ENCODE measurements at regions not wholly inside any gene's neighbourhood (a gene's known extent, or its start where the extent isn't known, plus 50 kb on each side); places are given as distances from the start of the nearest gene placed in this dataset.

DNA sequence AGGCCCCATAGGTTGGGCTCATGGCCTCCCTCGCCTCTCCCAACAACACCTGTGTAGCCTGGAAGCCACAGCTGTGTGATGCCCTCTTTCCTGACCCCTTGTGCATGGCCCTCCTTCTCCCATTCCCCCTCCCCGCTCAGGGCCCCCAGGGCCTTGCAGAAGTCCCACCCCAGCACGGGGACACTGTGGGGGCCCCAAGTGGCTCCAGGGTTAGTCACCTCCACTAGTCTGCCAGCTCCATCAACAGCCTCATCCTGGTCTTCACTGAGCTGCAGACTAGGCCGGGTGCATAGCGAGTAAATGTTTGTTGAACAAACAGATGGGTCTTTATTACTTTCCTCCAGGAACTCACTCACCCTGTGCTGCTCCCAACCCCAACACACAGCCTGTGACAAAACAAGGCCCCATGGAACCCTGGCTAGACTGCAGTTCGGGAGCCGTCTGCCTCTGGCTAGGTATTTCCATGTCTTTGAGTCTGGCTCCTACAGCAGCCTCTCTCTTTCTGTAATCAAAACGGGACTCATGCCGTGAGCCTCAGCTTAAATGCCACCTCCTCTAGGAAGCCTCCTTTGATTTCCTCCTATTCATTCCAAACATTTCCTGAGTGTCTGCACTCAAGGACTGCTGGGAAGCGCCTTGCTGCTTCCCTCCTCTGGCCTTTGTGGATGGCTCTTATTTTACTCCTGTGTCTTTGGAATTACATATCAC, 109.9 kb upstream of the ID2 start:
- DNase-seq = no peak

DNA sequence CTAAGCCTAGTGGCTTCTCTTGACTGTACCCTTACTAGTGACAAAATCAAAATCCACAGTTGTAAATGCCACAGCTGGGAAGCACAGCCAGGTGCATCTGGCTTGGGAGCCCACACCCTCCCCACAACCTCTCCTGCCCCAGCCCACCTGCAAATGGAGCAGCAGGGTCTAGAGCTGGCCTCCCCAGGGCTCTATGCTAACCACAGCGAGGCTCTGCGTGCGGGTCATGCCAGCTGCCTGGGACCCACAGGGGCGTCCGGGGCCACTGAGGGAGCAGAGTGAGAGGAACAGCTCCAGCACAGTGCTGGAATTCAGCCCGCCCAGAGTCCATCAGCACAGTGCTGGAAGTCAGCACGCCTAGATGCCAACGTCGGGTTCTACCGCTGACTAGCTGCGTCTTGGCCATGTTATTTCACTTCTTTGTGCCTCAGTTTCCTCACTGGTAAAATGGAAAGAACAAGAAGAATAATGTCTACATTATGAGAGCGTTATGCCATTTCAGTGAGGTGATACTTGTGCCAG, 109.1 kb upstream of the ID2 start:
- DNase-seq = no peak

- DNase-seq = no peak
Observed at GRCh38 chr2:8573234-8573941, 108.5 kb upstream of the ID2 start.

- no peak for DNase-seq
Observed at GRCh38 chr2:8573942-8574195, 108.0 kb upstream of the ID2 start.

DNA sequence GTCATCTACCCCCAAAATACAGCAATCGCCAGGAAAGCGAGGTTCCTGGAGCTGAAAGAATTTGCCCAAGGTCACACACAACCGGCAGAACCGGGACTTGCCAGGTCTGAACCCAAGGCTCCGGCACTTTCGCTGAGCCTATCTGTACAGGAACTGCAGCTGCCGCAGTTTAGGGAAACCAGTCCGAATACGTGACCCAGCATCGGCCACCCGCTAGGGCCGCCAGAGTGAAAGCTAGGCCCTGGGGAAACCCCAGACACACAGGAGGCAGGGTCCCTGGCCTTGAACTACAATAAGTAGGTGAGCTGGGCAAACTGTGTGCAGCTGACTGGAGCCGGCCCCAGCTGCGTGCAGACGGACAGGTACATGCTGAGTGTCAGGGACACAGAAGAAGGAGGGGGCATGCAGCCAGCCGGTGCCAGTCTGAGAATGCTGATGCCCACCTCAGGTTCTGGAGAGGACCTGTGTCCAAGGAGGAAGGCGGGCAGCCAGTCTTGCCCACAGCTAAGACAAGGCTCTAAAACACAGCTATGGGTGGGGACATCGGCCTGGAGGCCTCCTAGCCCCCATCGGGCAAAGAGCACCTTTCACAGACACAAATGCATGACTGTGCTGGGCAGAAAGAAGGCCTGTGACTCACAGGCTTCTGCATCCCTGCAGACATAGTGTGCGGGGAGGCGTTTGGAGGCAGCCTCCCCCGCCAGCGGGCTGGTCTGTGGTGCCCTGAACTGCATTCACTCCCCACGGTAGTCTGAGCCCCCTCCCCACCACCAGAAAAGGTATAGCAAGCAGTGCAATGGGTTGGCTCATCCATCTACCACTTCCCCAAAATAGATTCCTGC, 107.4 kb upstream of the ID2 start:
- no peak for DNase-seq

- peak in 4 of 5 donors; percentile 19 to 32 (median 26) for DNase-seq
Observed at GRCh38 chr2:8575038-8575833, 106.6 kb upstream of the ID2 start.

DNA sequence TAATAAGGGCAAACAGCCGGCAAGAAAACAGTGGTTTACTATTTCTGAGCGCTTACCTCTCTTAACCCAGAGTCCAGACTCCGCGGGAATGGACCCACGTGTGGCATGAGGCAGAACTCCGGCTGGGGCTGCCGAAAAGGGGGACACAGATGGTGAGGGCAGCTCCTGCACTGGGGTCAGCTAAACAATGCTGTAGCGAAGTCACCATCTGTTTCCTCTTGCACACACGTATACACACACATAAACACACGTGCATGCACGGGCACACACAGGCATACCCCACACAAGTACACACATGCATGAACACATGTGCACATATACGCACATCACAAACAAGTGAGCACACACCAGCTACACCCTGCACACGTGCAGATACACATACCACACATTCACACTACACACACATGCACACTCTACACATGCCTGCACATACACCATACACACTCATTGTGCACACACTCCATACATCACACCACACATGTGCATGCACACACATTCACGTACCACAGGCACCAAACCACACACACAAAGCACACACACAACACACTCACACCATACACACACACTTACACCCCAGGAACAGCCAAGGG, 105.9 kb upstream of the ID2 start:
- DNase-seq = no peak

- peak in 1 of 5 donors; percentile 56 for DNase-seq
Observed at GRCh38 chr2:8576525-8577167, 105.2 kb upstream of the ID2 start.

- DNase-seq = no peak
Observed at GRCh38 chr2:8577573-8577972, 104.3 kb upstream of the ID2 start.

- DNase-seq = no peak
Observed at GRCh38 chr2:8578335-8579244, 103.3 kb upstream of the ID2 start.

DNA sequence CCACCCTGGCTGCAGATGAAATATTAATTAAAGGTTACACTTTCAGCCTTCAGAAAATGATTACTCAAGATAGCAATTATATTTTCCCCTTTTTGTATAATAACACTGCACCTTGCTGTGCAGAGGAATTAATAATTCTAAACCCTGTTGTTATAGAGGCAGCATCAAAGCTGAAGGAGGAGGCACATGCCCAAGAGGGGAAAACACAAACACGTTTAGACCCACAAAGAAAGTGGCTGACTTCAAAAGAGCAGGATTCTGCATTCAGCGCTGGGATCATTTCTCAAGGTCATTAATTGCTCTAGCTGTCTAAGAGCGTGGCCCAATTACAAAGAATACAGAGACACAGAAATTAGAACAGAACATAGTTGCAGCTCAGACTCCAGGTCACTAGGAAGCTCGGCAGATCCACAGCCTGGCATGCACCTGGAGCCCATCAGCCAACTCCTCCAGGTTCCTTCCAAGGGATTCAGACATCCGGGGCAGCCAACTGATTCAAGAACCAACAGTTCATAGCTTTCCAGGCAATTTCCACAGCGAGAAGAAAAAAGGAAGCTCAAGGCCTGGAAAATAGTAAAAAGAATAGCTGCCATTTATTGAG, 102.3 kb upstream of the ID2 start:
- DNase-seq = no peak

- no peak for DNase-seq
Observed at GRCh38 chr2:8580316-8581233, 101.3 kb upstream of the ID2 start.

DNA sequence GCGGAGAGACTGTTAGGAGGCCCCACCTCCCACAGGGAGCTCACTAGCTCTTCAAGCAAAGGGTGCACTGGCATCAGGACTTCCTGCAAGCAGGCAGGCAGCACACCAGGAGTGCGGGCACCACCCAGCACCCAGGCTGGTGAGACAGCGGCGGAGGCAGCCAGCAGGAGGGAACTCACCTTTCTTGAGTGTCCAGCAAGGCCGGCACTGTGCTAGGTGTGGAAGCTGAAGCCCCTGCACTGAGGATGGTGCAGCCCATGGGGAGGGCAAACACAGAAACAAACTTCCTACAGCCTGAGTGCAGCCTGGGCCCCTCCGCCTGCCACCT, 100.7 kb upstream of the ID2 start:
- DNase-seq = no peak

DNA sequence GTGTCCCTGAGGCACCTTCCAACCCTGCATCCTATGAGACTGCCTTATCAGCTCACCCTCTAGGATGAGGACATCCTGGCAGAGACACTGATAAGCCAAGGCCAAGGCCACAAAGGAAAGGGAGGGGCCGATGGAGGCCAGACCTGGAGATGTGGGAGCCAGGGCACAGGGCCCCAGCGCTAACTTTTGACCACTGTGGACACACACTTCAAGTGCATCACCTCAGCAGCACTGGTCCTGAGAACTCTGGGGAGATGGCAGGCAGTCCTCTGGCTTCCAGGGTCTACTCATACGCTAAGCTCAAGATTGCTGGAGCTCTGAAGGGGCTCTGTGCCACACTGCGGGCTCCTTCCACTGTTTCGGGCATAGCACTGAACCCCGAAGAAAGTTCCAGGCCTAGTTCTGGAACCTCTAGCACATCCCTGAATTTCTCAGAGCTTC, 100.2 kb upstream of the ID2 start:
- DNase-seq = no peak

DNA sequence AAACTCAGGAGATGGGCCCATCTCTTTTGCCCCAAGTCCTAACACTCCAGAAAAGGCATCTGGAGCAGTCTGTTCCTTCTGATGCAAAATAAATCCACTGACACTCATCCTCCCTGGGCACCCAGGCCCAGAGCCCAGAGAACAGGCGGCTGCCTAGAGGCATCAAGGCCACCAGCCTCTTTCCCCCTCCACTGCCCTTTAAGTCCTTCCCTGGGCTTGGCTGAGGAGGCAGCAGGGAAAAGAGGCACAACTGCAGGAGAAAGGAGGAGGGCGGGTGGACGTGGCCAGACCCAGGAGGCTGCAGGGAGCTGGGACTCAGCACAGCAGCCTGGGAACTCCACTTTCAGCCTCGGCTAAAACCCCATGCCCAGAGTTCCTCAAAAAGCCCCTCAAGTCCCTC, 99.7 kb upstream of the ID2 start:
- DNase-seq = no peak

DNA sequence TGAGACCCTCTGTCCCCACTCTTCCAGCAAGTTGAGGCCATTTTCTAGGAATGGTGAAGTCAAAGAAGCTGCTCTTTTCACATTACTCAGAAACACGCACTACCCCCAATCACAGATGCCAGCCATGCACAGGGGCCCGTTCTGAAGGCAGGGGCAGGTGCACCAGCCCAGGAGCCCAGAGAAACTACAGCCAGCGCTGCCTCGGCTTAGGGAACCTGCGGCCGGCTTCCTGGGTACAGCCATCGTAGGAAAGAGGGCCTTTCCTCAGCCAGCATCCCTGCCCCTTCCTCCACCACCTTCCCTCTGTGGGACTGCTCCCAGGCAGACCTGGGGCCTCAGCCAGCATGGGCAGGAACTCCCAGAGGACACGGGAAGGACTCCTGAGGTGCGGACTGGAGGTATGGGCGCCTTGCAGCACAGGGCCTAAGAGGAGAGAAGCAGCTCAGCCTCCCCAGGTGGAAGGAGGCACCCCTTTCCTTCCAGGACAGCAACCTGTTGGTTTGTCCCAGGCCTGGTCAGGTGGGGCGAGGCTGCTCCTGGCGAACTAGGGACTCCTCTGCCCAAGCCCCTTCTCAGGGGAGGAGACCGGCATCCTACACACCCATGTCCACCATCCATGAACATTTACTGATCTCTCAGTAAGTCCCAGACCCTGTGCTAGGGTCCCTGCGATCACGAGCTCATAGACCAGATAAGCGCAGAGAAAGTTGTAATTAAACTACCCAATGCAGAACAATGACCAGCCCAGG, 99.0 kb upstream of the ID2 start:
- no peak for DNase-seq

- peak in 4 of 5 donors; percentile 20 to 56 (median 42) for DNase-seq
Observed at GRCh38 chr2:8583400-8584173, 98.3 kb upstream of the ID2 start.
